Muscle of back (tissue), 3 donors: ENCODE measurements at regions not wholly inside any gene's neighbourhood (a gene's known extent, or its start where the extent isn't known, plus 50 kb on each side); places are given as distances from the start of the nearest gene placed in this dataset.
"Not testable (repeated sequence)": the region's sequence is repeated elsewhere in the genome, so short reads cannot be mapped to it uniquely, and the experiment has no call there.

Source experiments
- DNase-seq, 3 donors: peaks; one replicate each; pipeline versions ENCODE4 v3.0.0 to v3.0.0-alpha.2; 2013

GRCh38 chr1:121573881-121574504 lies 389.2 kb downstream of the SRGAP2C start:
- peak in 1 of 3 donors; percentile 2 for DNase-seq

- DNase-seq: not testable (repeated sequence)
Measured at GRCh38 chr1:121574505-121574899, 389.7 kb downstream of the SRGAP2C start.

GRCh38 chr1:121582898-121583297 lies 398.1 kb downstream of the SRGAP2C start:
- DNase-seq: not testable (repeated sequence)

GRCh38 chr1:121586369-121587229 lies 401.8 kb downstream of the SRGAP2C start:
- no peak for DNase-seq

GRCh38 chr1:121587230-121587569 lies 402.4 kb downstream of the SRGAP2C start:
- DNase-seq: no peak

GRCh38 chr1:121587777-121588176 lies 403.0 kb downstream of the SRGAP2C start:
- DNase-seq: no peak

- DNase-seq: no peak
Measured at GRCh38 chr1:121594096-121594495, 409.3 kb downstream of the SRGAP2C start.

GRCh38 chr1:121595089-121595488 lies 410.3 kb downstream of the SRGAP2C start:
- DNase-seq: no peak

GRCh38 chr1:121604843-121605444 lies 420.2 kb downstream of the SRGAP2C start:
- DNase-seq: not testable (repeated sequence)

GRCh38 chr1:121607499-121607898 lies 422.7 kb downstream of the SRGAP2C start:
- not testable (repeated sequence) for DNase-seq
